ENCODE measurements at regions not wholly inside any gene's neighbourhood (a gene's known extent, or its start where the extent isn't known, plus 50 kb on each side); places are given as distances from the start of the nearest gene placed in this dataset.

GRCh38 chr14:95418858-95419257, 97.6 kb downstream of the SYNE3 start:
- FAIRE-seq (no peak), DNase-seq (ENCODE audit: extremely low spot score, insufficient read length, low read depth) (no peak)

DNA sequence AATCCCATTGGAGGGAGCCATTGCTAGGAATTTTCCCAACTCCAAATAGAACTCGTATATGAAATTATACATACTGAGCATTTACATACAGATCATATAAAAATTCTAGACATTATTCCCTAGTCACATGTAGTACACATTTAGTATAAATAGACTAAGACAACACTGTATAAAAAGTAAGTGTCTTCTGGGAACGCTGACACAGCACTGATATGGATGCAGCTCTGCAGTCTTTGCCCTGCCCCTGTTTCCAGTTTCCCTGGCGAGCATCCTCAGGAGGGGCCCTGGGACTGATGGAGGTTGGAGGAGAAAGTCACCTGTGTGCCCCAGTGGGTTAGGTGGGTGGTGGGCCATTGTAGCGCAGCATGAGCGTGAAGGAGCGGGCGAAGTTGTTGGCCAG, 97.8 kb upstream of the CLMN start:
- FAIRE-seq: no peak
- DNase-seq (ENCODE audit: extremely low spot score, insufficient read length, low read depth): no peak

DNA sequence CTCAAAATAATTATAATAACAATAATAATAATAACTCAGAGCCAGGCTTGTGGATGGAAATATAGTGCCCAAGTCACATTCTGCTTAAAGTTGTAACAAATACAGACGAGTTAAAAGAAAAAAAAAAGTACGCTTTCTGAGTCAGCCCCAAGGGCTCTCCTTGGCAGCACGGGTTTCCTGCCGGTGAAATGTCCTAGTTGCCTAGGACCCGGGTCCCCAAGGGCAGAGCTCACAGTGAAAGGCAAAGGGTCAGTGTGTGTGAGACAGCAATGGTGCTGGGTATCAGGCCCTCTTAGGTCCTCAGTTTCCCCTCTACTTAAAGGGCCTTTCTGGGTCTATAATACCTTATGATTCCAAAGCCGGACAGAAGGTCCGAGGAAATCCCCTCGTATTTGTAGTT, 96.3 kb upstream of the CLMN start:
- FAIRE-seq (no peak), DNase-seq (ENCODE audit: extremely low spot score, insufficient read length, low read depth) (no peak)

DNA sequence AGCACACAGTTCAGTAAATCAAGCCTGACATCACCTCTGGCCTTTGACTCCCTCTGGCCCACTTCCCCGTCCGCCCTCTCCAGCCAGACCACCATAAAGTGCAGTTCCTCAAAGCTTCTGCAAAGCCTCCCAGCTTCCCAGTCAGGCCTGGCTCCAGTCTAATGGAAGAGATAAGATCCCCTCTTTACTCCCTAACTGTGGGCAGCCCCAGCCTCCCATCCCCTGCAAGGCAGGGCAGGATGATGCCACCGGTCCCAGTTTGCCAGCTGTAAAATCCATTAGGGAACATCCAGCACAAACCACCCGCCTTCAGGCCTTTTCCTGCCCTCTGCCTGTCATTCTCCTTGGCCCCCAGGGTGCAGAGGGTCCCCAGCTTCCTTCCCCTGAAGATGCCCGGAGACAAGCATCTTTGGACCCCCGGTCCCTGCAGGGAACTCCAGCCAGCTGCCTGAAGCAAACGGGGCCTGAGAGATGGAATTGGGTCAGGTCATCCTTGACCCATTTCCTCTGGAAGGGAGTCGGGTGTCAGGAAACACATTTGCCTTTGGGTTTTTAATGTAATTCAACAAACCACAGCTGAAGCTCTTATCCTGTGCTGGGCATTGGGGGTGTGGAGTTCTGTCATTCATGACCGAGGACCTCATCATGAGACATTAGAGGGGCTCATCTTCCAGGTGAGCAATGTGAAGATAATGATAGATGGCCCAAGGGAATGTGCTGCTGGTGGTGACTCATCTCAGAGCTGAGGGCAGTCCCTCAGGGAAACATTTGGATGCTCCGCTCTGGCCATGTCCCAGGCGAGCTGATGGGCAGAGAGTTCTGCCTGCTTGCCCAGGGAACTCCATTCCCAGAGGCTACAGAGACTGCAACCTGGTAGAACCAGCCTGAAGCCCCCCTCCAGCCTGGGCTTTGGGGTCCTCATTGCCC, 93.8 kb upstream of the CLMN start:
- FAIRE-seq: no peak
- no peak for DNase-seq (ENCODE audit: extremely low spot score, insufficient read length, low read depth)

DNA sequence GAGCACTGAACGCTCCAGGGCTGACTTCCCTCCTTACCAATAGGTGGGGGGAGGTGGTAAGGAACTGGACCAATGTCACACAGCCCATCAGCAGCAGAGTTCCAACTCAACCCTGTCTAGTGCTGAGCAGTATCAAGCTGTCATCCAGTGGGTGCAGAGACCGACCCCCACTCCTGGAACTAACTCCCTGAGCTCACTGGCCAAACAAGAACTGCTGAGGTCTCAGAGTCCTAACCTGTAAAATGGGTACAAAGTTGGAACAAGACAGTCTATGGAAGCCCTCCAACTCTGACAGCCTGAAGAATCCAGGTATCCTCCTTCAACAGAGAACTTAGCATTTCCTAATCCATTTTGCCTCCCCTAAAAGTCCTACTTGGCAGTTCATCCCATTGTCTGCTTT, 91.1 kb upstream of the CLMN start:
- FAIRE-seq: no peak
- DNase-seq (ENCODE audit: extremely low spot score, insufficient read length, low read depth): no peak

DNA sequence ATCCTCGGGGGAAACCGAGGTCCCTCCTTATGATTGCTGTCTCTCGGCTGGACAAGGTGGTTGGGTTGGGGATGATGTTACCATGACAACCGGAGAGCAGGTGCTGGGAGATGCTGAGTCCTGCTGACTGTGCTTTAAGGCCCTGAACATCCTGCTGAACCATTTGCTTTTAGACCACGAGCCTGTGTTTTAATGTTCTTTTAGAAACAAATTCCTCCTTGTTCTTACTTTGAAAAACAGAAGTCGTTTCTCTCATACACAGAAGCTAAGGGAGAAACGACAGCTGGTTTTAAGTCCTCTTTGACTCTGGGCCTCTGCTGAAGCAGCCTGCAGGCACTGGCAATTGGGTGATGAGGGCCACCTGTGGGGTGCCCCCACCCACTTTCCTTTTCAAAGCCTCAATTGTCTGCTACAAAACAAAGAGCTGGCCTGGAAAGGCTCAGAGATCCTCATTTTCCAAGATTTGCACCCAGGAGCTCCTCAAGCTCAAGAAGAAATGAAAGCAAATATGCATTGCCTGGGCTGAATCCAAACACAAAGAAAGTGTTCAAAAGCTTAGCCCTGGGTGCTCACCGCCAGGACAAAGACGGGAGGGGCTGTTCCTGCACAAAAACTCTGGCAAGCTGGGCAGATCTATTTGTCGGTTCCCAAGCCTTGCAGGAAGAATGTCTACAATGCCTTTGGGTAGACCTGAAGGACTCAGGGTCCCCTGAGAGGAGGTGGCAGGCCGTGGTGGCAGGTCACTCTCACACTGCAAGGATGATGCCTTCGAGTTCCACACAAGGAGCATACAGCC, 90.0 kb upstream of the CLMN start:
- DNase-seq (ENCODE audit: extremely low spot score, insufficient read length, low read depth): no peak
- peak; percentile 24 for FAIRE-seq

- DNase-seq (ENCODE audit: extremely low spot score, insufficient read length, low read depth): no peak
- FAIRE-seq: no peak
Measured at GRCh38 chr14:95408731-95409476, 89.2 kb upstream of the CLMN start.

- no peak for FAIRE-seq
- DNase-seq (ENCODE audit: extremely low spot score, insufficient read length, low read depth): no peak
Measured at GRCh38 chr14:95407354-95407753, 87.6 kb upstream of the CLMN start.

GRCh38 chr14:95406756-95407277, 87.1 kb upstream of the CLMN start:
- DNase-seq (ENCODE audit: extremely low spot score, insufficient read length, low read depth) (no peak), FAIRE-seq (no peak)

DNA sequence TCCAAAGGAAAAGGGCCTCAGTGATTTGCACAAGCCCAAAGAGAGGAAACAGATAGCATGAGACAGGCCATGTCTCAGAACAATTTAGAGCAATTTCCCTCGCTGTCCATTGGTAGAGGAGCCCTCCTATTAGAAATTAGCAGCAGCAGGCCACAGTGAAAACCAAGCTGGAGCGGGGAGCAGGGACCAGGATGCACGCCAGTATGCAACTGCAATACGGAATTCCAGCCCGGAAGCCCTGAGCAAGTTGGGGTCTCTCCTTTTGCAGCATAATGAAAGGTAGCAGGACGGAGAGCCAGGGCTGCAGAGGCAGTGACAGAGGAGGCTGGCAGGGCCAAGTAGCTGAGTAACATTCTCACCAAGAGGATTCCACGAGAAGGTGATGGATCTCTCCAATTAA, 84.9 kb upstream of the CLMN start:
- FAIRE-seq (no peak), DNase-seq (ENCODE audit: extremely low spot score, insufficient read length, low read depth) (no peak)

GRCh38 chr14:95402578-95402977, 82.9 kb upstream of the CLMN start:
- no peak for FAIRE-seq
- no peak for DNase-seq (ENCODE audit: extremely low spot score, insufficient read length, low read depth)

DNA sequence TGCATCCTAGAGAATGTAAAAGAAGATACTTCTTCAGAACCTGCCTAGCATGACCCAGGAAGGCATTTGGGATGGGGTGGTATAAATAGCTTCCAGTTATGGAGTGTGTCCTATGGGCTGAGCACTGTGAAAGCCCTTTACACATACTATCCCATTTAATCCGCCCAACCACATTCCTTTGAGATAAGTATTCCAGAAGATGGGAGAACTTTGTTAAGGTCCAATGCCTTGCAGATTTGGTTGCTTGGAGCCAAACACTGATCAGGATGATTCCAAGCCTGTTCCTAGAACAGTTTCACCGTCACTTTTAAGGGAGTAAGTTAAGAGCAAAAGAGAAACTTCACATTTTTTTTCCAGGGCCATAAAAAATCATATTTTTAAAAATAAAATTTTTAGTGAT, 82.5 kb upstream of the CLMN start:
- DNase-seq (ENCODE audit: extremely low spot score, insufficient read length, low read depth) (no peak), FAIRE-seq (no peak)

DNA sequence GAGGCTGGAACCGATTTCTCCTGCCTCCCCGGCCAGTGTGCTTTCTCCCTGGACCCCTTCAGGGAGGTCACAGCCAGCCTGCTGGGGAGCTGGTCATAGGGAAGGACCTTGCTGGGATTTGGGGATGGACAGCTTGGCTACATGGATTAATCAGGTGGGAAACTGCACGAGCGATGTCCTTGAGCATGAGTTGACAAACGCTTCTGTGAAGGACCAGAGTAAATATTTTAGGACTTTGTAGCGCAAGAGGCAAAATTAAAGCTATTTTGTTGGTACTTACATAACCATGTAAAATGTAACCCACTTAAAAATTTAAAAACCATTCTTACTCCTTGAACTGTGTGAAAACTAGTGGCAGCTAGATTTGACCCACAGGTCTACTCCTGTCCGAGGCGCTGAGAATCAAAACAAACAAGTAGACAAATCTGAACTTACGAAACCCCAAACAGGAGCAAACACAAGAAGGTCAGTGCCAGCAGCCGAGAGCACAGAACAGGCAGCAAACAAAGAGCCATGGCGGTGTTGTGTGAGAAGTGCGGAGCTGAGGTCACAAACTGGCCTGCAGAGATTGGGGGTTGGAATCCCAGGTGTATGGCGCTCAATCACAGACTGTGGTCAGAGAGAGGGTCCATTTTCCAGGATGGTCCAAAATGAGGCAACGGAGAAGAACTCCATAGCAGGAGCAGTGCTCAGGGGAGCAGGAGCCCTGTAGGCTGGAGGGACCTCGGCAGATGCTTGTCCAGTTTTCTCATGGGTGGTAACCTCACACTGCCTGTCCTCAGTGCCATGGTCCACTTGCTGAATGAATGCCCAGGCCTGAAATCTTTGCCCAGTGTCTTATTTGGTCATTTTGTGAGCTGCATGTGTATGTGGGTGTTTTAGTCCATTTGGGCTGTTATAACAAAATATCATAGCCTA, 79.2 kb upstream of the CLMN start:
- FAIRE-seq (no peak), DNase-seq (ENCODE audit: extremely low spot score, insufficient read length, low read depth) (no peak)

- FAIRE-seq (no peak), DNase-seq (ENCODE audit: extremely low spot score, insufficient read length, low read depth) (no peak)
Measured at GRCh38 chr14:95397325-95397724, 77.6 kb upstream of the CLMN start.

DNA sequence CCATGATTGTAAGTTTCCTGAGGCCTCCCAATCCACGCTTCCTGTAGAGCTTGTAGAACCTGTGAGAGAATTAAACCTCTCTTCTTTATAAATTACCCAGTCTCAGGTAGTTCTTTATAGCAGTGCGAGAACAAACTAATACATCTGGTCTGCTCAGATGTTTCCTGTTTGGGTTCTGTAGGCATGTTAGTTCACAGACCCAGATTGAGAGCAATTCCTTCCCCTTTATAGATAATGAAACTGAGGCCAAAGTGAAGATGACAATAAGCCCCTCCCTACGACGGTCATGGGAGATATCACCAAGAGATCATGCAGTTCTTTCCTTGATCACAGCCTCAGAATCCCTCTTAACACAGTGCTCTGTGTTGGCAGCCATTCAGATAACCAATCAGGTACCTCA, 76.5 kb upstream of the CLMN start:
- FAIRE-seq: no peak
- no peak for DNase-seq (ENCODE audit: extremely low spot score, insufficient read length, low read depth)

DNA sequence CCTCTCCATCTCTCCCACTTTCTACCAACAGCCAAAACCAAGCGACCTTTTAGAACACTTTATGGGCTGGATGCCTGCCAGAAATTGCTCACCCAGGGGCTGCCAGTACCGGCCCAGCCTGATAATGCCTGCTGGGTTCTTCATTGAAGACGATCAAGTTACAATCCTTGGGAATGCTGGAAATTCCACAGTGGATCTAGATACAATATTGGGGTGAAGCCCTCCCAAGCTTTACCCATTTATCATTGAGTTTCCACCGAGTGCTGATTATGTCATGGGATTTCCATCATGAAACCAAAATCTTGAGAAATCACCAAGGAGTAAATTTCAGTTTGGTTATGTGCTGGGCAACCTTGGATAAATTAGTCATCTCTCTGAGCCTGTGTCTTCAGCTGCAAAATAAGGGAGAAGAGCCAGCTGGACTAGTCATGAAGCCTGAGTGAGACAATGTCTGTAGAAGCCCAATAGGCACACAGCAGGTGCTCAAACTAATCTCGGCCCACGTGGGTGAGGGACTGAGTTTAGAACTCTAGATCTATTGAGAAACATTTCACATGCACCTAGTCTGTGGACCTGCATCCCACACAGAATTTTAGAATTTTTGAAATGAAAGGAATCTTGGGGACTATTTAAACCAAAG, 75.5 kb upstream of the CLMN start:
- FAIRE-seq: no peak
- DNase-seq (ENCODE audit: extremely low spot score, insufficient read length, low read depth): no peak

- DNase-seq (ENCODE audit: extremely low spot score, insufficient read length, low read depth) (no peak), FAIRE-seq (no peak)
Measured at GRCh38 chr14:95394297-95395097, 74.8 kb upstream of the CLMN start.

DNA sequence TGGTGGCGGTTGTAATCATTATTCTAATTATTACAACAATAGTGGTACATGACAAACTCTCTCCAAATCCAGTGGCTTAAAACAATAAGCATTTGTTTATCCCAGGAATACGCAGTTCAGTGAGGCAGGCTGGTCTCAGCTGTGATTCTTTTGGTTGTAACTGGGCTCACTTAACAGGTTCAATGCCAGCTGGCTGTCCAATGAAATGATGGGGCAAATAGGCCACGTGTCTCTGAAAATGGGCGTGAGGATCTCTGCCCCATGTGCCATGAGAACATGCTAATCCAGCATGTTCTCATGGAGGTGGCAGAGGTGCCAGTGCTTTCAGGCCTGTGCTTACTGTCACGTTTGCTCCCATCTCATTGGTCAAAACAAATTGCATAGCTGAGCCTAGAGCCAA, 73.1 kb upstream of the CLMN start:
- DNase-seq (ENCODE audit: extremely low spot score, insufficient read length, low read depth) (no peak), FAIRE-seq (no peak)

Measured in GM18507 (cell line).